Fibroblast of villous mesenchyme (primary cell): ENCODE measurements at regions not wholly inside any gene's neighbourhood (a gene's known extent, or its start where the extent isn't known, plus 50 kb on each side); places are given as distances from the start of the nearest gene placed in this dataset.

Experiments used
- DNase-seq: peaks from one replicate; pipeline ENCODE4 v3.0.0-alpha.2; 2010; ENCODE audit warnings: low read depth
- H3K4me3 ChIP-seq: 2 replicates; pipeline ENCODE4 v1.5.1; 2011; ENCODE audit warnings: low read depth, mild to moderate bottlenecking, low read length
- CTCF ChIP-seq: IDR thresholded peaks from 2 replicates; pipeline ENCODE4 v1.5.1; 2012; ENCODE audit warnings: low read depth, mild to moderate bottlenecking, low read length; ENCODE audit not compliant: insufficient read depth

GRCh38 chr4:134762053-134762452 is 560.5 kb upstream of the PABPC4L start:
- no peak for DNase-seq
- peak; percentile 5 for TF ChIP-seq CTCF
- no peak overlapping the region for H3K4me3 ChIP-seq

- H3K4me3 ChIP-seq = no peak overlapping the region
- no peak for TF ChIP-seq CTCF
- no peak for DNase-seq
Observed at GRCh38 chr4:134756421-134756820, 554.8 kb upstream of the PABPC4L start.

- TF ChIP-seq CTCF = no peak
- no peak for DNase-seq
- H3K4me3 ChIP-seq = no peak overlapping the region
Observed at GRCh38 chr4:134754301-134755019, 552.9 kb upstream of the PABPC4L start.

- DNase-seq = no peak
Observed at GRCh38 chr4:134753390-134753789, 551.8 kb upstream of the PABPC4L start.

GRCh38 chr4:134747108-134747805 is 545.7 kb upstream of the PABPC4L start:
- no peak for DNase-seq
- no peak overlapping the region for H3K4me3 ChIP-seq
- TF ChIP-seq CTCF = no peak

More at GRCh38 chr4:134753390-134753789, 551.8 kb upstream of the PABPC4L start:
- no peak for TF ChIP-seq CTCF
- H3K4me3 ChIP-seq = no peak overlapping the region

GRCh38 chr4:134740290-134740689 is 538.7 kb upstream of the PABPC4L start:
- no peak overlapping the region for H3K4me3 ChIP-seq
- no peak for DNase-seq
- no peak for TF ChIP-seq CTCF
